GM18867 (cell line): ENCODE measurements at regions not wholly inside any gene's neighbourhood (a gene's known extent, or its start where the extent isn't known, plus 50 kb on each side); places are given as distances from the start of the nearest gene placed in this dataset.
"Not testable (repeated sequence)": the region's sequence is repeated elsewhere in the genome, so short reads cannot be mapped to it uniquely, and the experiment has no call there.

Experiments used
- ATAC-seq: cut with Tn5 transposase; IDR thresholded peaks from one replicate; pipeline ENCODE4 v1.9.1; 2021; ENCODE audit warnings: mild to moderate bottlenecking, moderate library complexity; ENCODE audit not compliant: unreplicated experiment

GRCh38 chr5:159493696-159494095, 163.4 kb upstream of the IL12B start:
- ATAC-seq = no peak

GRCh38 chr5:159496773-159497172, 166.5 kb upstream of the IL12B start:
- no peak for ATAC-seq

- ATAC-seq = no peak
Observed at GRCh38 chr5:159497221-159497620, 166.9 kb upstream of the IL12B start.

GRCh38 chr5:159498630-159499029, 168.3 kb upstream of the IL12B start:
- no peak for ATAC-seq

GRCh38 chr5:159502116-159502515, 171.8 kb upstream of the IL12B start:
- not testable (repeated sequence) for ATAC-seq

- ATAC-seq = no peak
Observed at GRCh38 chr5:159503236-159503635, 172.9 kb upstream of the IL12B start.

GRCh38 chr5:159504106-159504856, 174.0 kb upstream of the IL12B start:
- no peak for ATAC-seq

GRCh38 chr5:159504857-159505304, 174.6 kb upstream of the IL12B start:
- no peak for ATAC-seq

GRCh38 chr5:159507055-159507454, 176.8 kb upstream of the IL12B start:
- no peak for ATAC-seq

- ATAC-seq = no peak
Observed at GRCh38 chr5:159507661-159508060, 177.4 kb upstream of the IL12B start.

- ATAC-seq = no peak
Observed at GRCh38 chr5:159508344-159508743, 178.1 kb upstream of the IL12B start.

GRCh38 chr5:159509002-159509660, 178.8 kb upstream of the IL12B start:
- no peak for ATAC-seq

GRCh38 chr5:159510282-159510681, 180.0 kb upstream of the IL12B start:
- ATAC-seq = no peak

- ATAC-seq = no peak
Observed at GRCh38 chr5:159511570-159511969, 181.3 kb upstream of the IL12B start.

GRCh38 chr5:159512064-159512463, 181.8 kb upstream of the IL12B start:
- no peak for ATAC-seq

GRCh38 chr5:159514229-159514810, 184.0 kb upstream of the IL12B start:
- no peak for ATAC-seq

GRCh38 chr5:159515197-159515596, 184.9 kb upstream of the IL12B start:
- ATAC-seq = no peak

- peak; percentile 96 for ATAC-seq
Observed at GRCh38 chr5:159515909-159516415, 185.7 kb upstream of the IL12B start.

- no peak for ATAC-seq
Observed at GRCh38 chr5:159518371-159518770, 188.1 kb upstream of the IL12B start.

- ATAC-seq = no peak
Observed at GRCh38 chr5:159519365-159519764, 189.1 kb upstream of the IL12B start.

GRCh38 chr5:159522841-159523240, 192.6 kb upstream of the IL12B start:
- ATAC-seq = no peak

GRCh38 chr5:159524279-159524678, 194.0 kb upstream of the IL12B start:
- not testable (repeated sequence) for ATAC-seq
